ENCODE measurements at regions not wholly inside any gene's neighbourhood (a gene's known extent, or its start where the extent isn't known, plus 50 kb on each side); places are given as distances from the start of the nearest gene placed in this dataset.
A peak's percentile ranks its signal among the peaks of the same experiment; 100 is the strongest.

- Histone ChIP-seq H3K79me2 (peaks cover 3% of the 10 kb centered on the region), H3K9me3 (ENCODE audit: low read depth) (no peaks in the 10 kb centered on the region), H3K36me3 (replicated peaks; ENCODE audit: insufficient read depth, low read depth) (no peaks in the 10 kb centered on the region), H3K4me2 (no peak overlapping the region), H3K4me3 (no peak overlapping the region), H3K9me2 (replicated peaks; ENCODE audit: insufficient read depth) (no peaks in the 10 kb centered on the region), H3K27ac (peak overlapping the region; percentile 11), H2AFZ (no peak overlapping the region), H3K4me1 (ENCODE audit: insufficient read depth) (peaks cover 51% of the 10 kb centered on the region), H3K27me3 (no peaks in the 10 kb centered on the region), H4K20me1 (ENCODE audit: insufficient read depth, poor library complexity, severe bottlenecking) (no peaks in the 10 kb centered on the region)
- WGBS (ENCODE audit: low lambda C conversion rate, missing lambda C conversion rate): 96% methylated on average over 1 of the region's 1 CpG
- DNase-seq (ENCODE audit: low spot score): no peak
- TF ChIP-seq EZH2phosphoT487 (IDR thresholded peaks at IDR 0.05; ENCODE audit: low read depth, severe bottlenecking, unreplicated experiment): no peak
- no peak for TF ChIP-seq EZH2 (IDR thresholded peaks at IDR 0.05; ENCODE audit: borderline replicate concordance)
- TF ChIP-seq CTCF (IDR thresholded peaks at IDR 0.05; ENCODE audit: poor library complexity): no peak
Observed at GRCh38 chr2:120940319-120940696, 204.6 kb downstream of the GLI2 start.

- peak overlapping the region; percentile 28 for H3K27ac ChIP-seq
- no peaks in the 10 kb centered on the region for H3K9me3 ChIP-seq (ENCODE audit: low read depth)
- no peak overlapping the region for H3K4me3 ChIP-seq
- H4K20me1 ChIP-seq (ENCODE audit: insufficient read depth, poor library complexity, severe bottlenecking): no peaks in the 10 kb centered on the region
- H3K4me1 ChIP-seq (ENCODE audit: insufficient read depth): peaks cover 46% of the 10 kb centered on the region
- no peaks in the 10 kb centered on the region for H3K27me3 ChIP-seq
- no peak for TF ChIP-seq EZH2phosphoT487 (IDR thresholded peaks at IDR 0.05; ENCODE audit: low read depth, severe bottlenecking, unreplicated experiment)
- no peak for TF ChIP-seq CTCF (IDR thresholded peaks at IDR 0.05; ENCODE audit: poor library complexity)
- TF ChIP-seq EZH2 (IDR thresholded peaks at IDR 0.05; ENCODE audit: borderline replicate concordance): no peak
- 74% methylated on average over 9 of the region's 9 CpGs for WGBS (ENCODE audit: low lambda C conversion rate, missing lambda C conversion rate)
- H2AFZ ChIP-seq: no peak overlapping the region
- H3K36me3 ChIP-seq (replicated peaks; ENCODE audit: insufficient read depth, low read depth): no peaks in the 10 kb centered on the region
- no peaks in the 10 kb centered on the region for H3K9me2 ChIP-seq (replicated peaks; ENCODE audit: insufficient read depth)
- H3K79me2 ChIP-seq: peaks cover 3% of the 10 kb centered on the region
- no peak overlapping the region for H3K4me2 ChIP-seq
- DNase-seq (ENCODE audit: low spot score): no peak
Observed at GRCh38 chr2:120940726-120941256, 205.1 kb downstream of the GLI2 start.

- DNase-seq (ENCODE audit: low spot score): no peak
- Histone ChIP-seq H3K27ac (peak overlapping the region; percentile 28), H3K36me3 (replicated peaks; ENCODE audit: insufficient read depth, low read depth) (no peaks in the 10 kb centered on the region), H2AFZ (no peak overlapping the region), H4K20me1 (ENCODE audit: insufficient read depth, poor library complexity, severe bottlenecking) (no peaks in the 10 kb centered on the region), H3K27me3 (no peaks in the 10 kb centered on the region), H3K9me2 (replicated peaks; ENCODE audit: insufficient read depth) (no peaks in the 10 kb centered on the region), H3K4me2 (no peak overlapping the region), H3K4me3 (no peak overlapping the region), H3K79me2 (peaks cover 3% of the 10 kb centered on the region), H3K4me1 (ENCODE audit: insufficient read depth) (peaks cover 37% of the 10 kb centered on the region), H3K9me3 (ENCODE audit: low read depth) (no peaks in the 10 kb centered on the region)
- TF ChIP-seq EZH2phosphoT487 (IDR thresholded peaks at IDR 0.05; ENCODE audit: low read depth, severe bottlenecking, unreplicated experiment) (no peak), CTCF (IDR thresholded peaks at IDR 0.05; ENCODE audit: poor library complexity) (no peak), EZH2 (IDR thresholded peaks at IDR 0.05; ENCODE audit: borderline replicate concordance) (no peak)
- WGBS (ENCODE audit: low lambda C conversion rate, missing lambda C conversion rate): 93% methylated on average over 11 of the region's 11 CpGs
Observed at GRCh38 chr2:120941571-120942120, 206.0 kb downstream of the GLI2 start.
